Uterus (tissue), 3 donors: ENCODE measurements at regions not wholly inside any gene's neighbourhood (a gene's known extent, or its start where the extent isn't known, plus 50 kb on each side); places are given as distances from the start of the nearest gene placed in this dataset.

ENCODE experiments used
- DNase-seq, 2 donors: peaks; one replicate each; pipeline ENCODE4 v3.0.0-alpha.2; 2019 to 2020
- H3K27ac ChIP-seq, 2 donors: fragments of 200-600 bp; sonication (generic); 1 replicate in 1 of 2; 2 replicates in 1 of 2; pipeline ENCODE4 v1.5.1; 2016 to 2018
- H3K27me3 ChIP-seq, 2 donors: fragments of 200-600 bp; sonication (generic); one replicate each; pipeline ENCODE4 v1.5.1; 2018 to 2019; ENCODE audit warnings: control low read depth in 1 of 2
- H3K36me3 ChIP-seq, 2 donors: fragments of 200-600 bp; sonication (generic); one replicate each; pipeline ENCODE4 v1.5.1; 2019; ENCODE audit warnings: control low read depth in 1 of 2
- H3K4me1 ChIP-seq, 2 donors: fragments of 200-600 bp; sonication (generic); one replicate each; pipeline ENCODE4 v1.5.1; 2018 to 2019; ENCODE audit warnings: control low read depth in 1 of 2
- H3K4me3 ChIP-seq, 2 donors: fragments of 200-600 bp; sonication (generic); 1 replicate in 1 of 2; 2 replicates in 1 of 2; pipeline ENCODE4 v1.5.1; 2018 to 2019; ENCODE audit warnings: mild to moderate bottlenecking in 1 of 2
- H3K9me3 ChIP-seq, 2 donors: fragments of 200-600 bp; sonication (generic); one replicate each; pipeline ENCODE4 v1.5.1; 2019; ENCODE audit warnings: control low read depth in 1 of 2
- POLR2A ChIP-seq, 2 donors: fragments of 450-650 bp; IDR thresholded peaks; one replicate each; pipeline ENCODE4 v1.6.1; 2016; ENCODE audit warnings: antibody characterized with exemption in 2 of 2, mild to moderate bottlenecking in 1 of 2, moderate library complexity in 1 of 2
- intact Hi-C: fragments of 100-400 bp; cut with DNase I; formaldehyde crosslinking; loops from one replicate; pipeline ENCODE4 v1.15.1; 2023; ENCODE audit warnings: low total_unique reads
- TF ChIP-seq, protein P1 (sequence below), 4 experiments: fragments of 200-600 bp in 2 of 4; fragments of 450-650 bp in 2 of 4; sonication (generic) in 2 of 4; IDR thresholded peaks; one replicate each; pipeline ENCODE4 v1.5.1; 2016 to 2019; ENCODE audit warnings: antibody characterized with exemption in 4 of 4, mild to moderate bottlenecking in 2 of 4, moderate library complexity in 1 of 4
- donor health status: DM: yes; HTN: yes; CAD: no.

DNA sequence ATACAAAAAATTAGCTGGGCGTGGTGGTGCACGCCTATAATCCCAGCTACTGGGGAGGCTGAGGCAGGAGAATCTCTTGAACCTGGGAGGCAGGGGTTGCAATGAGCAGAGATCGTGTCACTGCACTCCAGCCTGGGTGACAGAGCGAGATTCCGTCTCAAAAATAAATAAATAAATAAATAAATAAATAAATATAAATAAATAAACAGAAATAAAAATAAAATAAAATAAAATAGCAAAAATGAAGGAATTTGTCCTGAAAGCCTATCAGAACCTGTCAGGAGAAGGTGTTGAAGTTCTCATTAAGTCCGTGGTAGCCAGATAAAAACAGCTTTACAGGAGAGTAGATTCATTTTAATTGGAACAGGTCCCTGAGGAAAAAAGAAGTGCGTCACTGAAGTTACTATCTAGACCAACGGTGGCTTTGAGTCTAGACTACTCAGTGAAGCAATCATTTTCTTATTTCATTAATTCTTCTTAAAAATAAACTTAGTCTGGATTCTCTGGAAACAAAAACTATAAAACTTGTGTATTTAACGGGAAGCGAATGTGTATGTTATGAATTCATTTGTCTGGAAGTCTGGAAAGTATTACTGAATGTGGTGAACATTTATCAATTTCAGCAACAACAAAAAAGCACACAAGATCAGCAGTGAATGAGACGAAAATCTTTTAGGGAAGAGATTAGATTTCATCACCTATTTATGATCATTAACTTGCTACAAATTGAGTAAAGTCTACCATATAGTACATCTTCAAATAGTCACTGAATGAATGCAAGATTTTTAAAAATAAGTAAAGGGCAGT, 248.5 kb upstream of the PDE3A start:
- no peak overlapping the region for H3K27ac ChIP-seq
- H3K4me3 ChIP-seq, result no peak overlapping the region
- no peaks in the 10 kb centered on the region for H3K36me3 ChIP-seq
- DNase-seq, result no peak
- no peaks in the 10 kb centered on the region for H3K27me3 ChIP-seq
- TF ChIP-seq POLR2A (IDR thresholded peaks at IDR 0.05), result no peak
- TF ChIP-seq, protein P1, sequence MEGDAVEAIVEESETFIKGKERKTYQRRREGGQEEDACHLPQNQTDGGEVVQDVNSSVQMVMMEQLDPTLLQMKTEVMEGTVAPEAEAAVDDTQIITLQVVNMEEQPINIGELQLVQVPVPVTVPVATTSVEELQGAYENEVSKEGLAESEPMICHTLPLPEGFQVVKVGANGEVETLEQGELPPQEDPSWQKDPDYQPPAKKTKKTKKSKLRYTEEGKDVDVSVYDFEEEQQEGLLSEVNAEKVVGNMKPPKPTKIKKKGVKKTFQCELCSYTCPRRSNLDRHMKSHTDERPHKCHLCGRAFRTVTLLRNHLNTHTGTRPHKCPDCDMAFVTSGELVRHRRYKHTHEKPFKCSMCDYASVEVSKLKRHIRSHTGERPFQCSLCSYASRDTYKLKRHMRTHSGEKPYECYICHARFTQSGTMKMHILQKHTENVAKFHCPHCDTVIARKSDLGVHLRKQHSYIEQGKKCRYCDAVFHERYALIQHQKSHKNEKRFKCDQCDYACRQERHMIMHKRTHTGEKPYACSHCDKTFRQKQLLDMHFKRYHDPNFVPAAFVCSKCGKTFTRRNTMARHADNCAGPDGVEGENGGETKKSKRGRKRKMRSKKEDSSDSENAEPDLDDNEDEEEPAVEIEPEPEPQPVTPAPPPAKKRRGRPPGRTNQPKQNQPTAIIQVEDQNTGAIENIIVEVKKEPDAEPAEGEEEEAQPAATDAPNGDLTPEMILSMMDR (IDR thresholded peaks at IDR 0.05), result no peak
- H3K4me1 ChIP-seq, result no peaks in the 10 kb centered on the region
- no peaks in the 10 kb centered on the region for H3K9me3 ChIP-seq
- intact Hi-C loops, result no loop called here

GRCh38 chr12:20120403-20120725, 248.0 kb upstream of the PDE3A start:
- intact Hi-C loops, result no loop called here
- no peaks in the 10 kb centered on the region for H3K36me3 ChIP-seq
- H3K27me3 ChIP-seq, result no peaks in the 10 kb centered on the region
- no peaks in the 10 kb centered on the region for H3K9me3 ChIP-seq
- DNase-seq, result no peak
- no peaks in the 10 kb centered on the region for H3K4me1 ChIP-seq
- no peak overlapping the region for H3K27ac ChIP-seq
- TF ChIP-seq, protein P1 (IDR thresholded peaks at IDR 0.05), result no peak
- TF ChIP-seq POLR2A (IDR thresholded peaks at IDR 0.05), result no peak
- no peak overlapping the region for H3K4me3 ChIP-seq

DNA sequence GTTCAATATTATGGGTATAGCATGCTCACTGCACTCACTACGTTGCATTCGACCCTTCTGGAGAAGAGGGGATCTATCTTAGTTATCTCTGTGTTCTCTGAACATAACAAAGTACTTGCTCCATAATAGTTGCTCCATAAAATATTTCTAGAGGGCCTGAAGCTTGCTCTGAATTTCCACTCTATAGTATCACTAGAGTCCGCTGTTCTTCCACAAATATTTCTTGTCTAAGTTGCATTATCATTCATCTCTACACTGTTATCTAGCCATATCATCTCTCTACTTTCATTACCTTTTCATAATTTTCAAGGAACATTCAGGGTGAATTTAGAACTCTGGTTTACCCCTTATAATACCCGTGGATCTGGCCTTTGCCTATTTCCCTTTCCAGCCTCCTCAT, 246.1 kb upstream of the PDE3A start:
- Histone ChIP-seq H3K4me3 (no peak overlapping the region), H3K9me3 (no peaks in the 10 kb centered on the region), H3K27ac (no peak overlapping the region), H3K36me3 (no peaks in the 10 kb centered on the region), H3K27me3 (no peaks in the 10 kb centered on the region), H3K4me1 (no peaks in the 10 kb centered on the region)
- TF ChIP-seq, protein P1 (IDR thresholded peaks at IDR 0.05), result no peak
- no peak for TF ChIP-seq POLR2A (IDR thresholded peaks at IDR 0.05)
- intact Hi-C loops, result no loop called here
- no peak for DNase-seq

- no peak for DNase-seq
- Histone ChIP-seq H3K27ac (no peak overlapping the region), H3K9me3 (no peaks in the 10 kb centered on the region), H3K4me3 (no peak overlapping the region), H3K36me3 (no peaks in the 10 kb centered on the region), H3K4me1 (no peaks in the 10 kb centered on the region), H3K27me3 (no peaks in the 10 kb centered on the region)
- intact Hi-C loops, result no loop called here
- TF ChIP-seq, protein P1 (IDR thresholded peaks at IDR 0.05), result no peak
- TF ChIP-seq POLR2A (IDR thresholded peaks at IDR 0.05), result no peak
Observed at GRCh38 chr12:20123465-20123864, 244.9 kb upstream of the PDE3A start.

DNA sequence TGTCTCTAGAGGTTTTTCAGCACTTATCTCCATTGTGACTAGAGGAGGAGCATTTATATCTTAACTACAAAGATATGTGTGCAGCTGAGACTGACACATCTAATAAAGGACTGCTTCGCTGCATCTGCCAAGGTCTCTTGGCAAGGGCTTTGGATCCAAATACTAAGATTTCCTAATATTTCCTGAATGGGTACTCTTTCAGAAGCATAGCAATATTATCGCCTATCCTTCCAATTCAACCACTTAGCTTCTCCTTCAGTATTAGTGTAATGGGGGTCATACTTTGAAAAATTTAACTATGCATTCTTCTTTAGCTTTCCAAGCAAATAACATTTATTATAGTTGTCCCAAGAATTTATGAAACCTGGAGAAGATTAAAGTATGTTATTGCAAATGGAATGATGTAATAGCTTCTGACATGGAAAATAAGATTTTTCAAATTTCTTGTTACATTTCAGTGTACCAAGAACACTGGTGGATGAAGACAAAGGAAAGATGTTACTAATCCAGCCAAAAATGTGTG, 243.0 kb upstream of the PDE3A start:
- Histone ChIP-seq H3K36me3 (no peaks in the 10 kb centered on the region), H3K27ac (no peak overlapping the region), H3K4me3 (no peak overlapping the region), H3K4me1 (no peaks in the 10 kb centered on the region), H3K27me3 (no peaks in the 10 kb centered on the region), H3K9me3 (no peaks in the 10 kb centered on the region)
- TF ChIP-seq POLR2A (IDR thresholded peaks at IDR 0.05), result no peak
- TF ChIP-seq, protein P1 (IDR thresholded peaks at IDR 0.05), result no peak
- DNase-seq, result no peak
- intact Hi-C loops, result no loop called here
